NCI-H748 treated with DMSO at 0.1 percent for 48 hours (cell line): ENCODE measurements at regions not wholly inside any gene's neighbourhood (a gene's known extent, or its start where the extent isn't known, plus 50 kb on each side); places are given as distances from the start of the nearest gene placed in this dataset.

Experiments
- DNase-seq: peaks from one replicate; lab custom pipeline; 2025; lab: John Stamatoyannopoulos, UW

DNA sequence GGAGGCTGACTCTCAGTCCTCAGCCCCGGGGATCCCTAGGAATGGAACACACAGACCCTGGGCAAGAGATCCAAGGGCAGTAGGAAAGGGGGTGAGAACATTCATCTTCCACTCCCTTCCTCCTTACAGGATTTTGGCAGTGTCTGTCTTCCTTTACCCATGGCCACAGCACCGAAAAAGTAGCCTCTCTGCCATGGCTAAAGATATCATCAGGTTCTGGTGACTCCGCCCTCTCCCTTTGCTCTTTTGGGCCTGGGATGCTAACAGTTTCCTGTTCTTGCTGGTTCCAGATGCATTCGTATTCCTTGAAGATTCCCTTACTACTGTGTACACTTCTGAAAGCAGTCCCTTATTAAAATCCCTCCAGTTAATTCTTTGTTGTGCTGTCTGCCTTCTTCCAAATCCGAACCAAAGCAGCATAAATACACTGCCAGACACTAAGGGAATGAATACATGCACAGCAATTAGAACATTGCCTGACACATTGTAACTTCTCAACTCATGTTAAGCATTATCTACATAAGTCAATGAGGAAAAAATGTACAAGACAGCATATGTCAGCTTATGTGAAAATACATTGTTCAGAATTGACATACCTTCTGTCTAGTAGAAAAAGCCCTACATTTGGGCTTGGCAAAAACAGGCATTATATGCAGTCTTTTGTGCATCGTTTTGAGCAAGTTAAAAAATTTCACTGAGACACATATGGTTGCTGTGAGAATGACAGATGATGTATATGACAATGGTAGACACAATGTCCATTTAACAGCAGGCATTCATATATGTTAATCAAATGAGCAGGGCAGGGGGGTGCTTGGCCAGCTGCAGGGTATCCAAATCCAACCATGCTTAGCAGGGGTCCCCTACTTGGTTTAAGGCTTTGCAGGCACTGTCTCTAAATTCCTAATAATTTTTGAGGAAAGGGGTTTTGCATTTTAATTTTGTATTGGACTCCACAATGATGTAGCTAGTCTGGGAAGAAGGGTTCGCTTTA lies 58.8 kb upstream of the RAI14 start:
- no peak for DNase-seq

DNA sequence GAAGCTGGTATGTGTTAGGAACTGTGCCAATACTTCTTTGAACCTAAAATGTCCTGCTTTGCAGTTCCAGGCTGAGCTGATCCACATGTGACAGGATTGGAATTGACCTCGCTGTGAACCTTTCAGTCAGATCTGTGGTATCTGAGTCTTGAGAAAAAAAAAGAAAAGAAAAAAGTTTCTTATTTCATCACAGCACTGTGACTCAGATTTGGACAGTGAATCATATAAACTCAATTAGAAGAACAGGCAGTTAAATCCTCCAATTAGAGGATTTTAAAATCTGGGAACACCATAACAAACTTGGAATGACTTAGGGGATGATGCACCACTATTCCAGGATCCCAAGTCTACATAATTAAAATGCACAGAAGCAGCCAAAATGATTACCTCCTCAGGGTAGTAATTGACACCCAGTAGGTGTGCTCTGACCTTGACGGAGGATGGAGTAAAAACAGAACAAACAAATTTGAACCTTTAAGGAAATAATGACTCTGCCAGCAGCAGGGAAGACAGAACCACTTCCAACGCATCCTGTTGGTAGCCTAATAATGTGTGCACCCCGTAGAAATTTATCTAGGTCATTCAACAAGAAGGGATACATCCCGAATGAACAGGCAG lies 57.8 kb upstream of the RAI14 start:
- DNase-seq = peak; percentile 66

DNA sequence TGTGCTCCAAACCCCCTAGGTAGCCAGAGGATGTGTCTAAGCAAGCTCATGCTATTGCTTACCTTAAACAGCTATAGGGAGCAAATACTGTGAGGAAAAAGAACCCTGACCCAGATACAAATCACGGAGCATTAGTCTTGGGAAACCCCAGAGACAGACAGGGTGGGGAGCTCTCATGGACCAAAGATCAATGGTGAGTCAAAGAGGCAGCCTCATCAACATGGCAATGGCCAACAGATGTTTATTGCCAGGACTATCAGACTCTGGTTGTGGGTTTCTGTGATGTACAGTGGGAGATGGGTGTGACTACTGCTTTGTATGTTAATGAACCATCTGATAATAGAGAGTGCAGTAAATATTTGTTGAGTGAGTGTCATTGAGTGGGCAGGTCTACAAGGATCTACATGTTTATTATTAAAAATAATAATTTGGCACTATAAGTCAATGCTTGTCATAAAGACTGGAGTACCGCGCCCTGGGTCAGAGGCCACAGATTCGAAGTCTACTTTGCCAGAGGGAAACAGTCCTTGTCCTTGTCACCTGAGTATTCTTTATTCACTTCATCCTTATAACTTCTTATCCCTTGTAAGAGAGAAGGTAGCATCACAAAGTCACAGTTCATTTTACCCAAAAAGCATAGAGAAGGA lies 56.5 kb upstream of the RAI14 start:
- DNase-seq = no peak

DNA sequence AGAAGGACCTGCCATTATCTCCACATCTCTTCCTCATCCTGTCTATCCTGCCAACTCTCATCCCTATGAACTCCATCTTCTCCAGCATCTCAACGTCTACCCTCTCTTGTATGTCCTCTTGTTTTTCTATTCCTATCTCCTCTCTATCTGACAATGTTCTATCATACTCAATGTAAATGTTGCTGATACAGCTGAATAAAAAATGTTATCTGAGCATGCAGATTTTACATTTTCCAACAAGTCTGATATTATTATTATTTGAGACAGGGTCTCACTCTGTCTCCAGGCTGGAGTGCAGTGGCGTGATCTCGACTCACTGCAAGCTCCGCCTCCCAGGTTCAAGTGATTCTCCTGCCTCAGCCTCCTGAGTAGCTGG lies 56.0 kb upstream of the RAI14 start:
- DNase-seq = no peak

DNA sequence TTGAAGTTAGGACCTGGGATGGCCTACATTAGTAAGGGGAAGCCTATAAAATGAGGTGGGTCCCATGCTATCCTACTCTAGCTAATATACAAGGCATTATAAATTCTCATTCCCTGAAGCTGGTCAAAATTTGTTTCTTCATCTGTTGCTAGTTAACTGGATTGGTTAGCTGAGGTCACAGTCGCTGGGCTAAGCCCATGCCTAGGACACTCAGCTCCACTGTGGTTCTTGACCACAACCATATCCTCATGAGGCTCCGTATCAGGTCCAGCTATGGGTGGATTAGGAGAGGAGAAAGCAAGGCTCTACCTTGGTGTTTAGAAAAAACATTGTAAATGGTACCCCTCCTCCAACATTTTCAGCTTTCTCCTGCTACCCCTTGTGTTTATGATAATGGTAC lies 52.8 kb upstream of the RAI14 start:
- no peak for DNase-seq

DNA sequence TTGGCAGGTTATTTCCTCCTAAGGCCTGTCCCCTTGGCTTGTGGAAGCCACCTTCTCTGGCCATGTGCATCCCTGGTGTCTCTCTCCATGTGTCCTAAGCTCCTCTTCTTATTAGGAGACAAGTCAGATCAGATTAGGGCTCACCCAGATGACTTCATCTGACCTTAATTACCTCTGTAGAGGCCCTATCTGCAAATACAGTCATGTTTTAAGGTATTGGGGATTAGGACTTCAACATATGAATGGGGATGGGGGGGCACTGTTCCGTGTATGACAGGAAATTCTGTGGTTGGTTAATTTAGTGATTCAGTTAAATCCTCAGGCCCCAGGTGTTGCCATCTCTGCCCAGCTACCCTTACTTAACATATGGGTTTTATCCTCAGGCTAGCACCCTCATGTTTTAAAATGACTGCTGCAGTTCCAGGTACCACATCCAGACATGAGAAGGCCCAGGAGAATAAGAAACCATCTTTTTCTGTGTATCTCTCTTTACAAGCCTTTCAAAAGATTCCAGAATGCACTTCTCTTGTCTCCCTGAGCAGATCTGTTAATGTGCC lies 51.9 kb upstream of the RAI14 start:
- no peak for DNase-seq

DNA sequence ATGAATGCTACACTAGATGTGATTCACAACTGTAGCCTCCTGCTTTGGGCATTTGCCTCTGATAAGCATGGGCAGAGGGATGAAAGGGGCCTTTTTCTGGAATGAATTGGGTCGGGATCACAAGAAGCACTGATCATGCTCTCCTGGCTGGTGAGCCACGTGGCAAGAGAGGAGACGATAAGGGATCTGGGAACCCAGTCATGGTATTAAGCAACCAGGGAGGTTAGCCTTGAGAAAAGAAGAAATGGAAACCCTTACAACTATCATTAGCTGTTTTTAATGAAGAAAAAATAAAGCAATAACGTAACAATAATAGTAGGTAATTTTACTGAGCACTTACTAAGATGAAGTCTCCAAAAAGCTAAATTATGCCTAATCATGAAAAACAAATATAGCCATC lies 50.0 kb upstream of the RAI14 start:
- DNase-seq = peak; percentile 92
